Stomach (tissue), 8 donors: ENCODE measurements at regions not wholly inside any gene's neighbourhood (a gene's known extent, or its start where the extent isn't known, plus 50 kb on each side); places are given as distances from the start of the nearest gene placed in this dataset.

Experiments
- DNase-seq, 2 donors: peaks; one replicate each; pipeline versions ENCODE4 v3.0.0 to v3.0.0-alpha.2; 2013 to 2019
- H3K27ac ChIP-seq, 5 donors: fragments of 200-600 bp in 4 of 5; sonication (generic) in 4 of 5; one replicate each; pipeline ENCODE4 v1.5.1; 2013 to 2019; ENCODE audit warnings: mild to moderate bottlenecking in 1 of 5, moderate library complexity in 1 of 5
- H3K27me3 ChIP-seq, 3 donors: fragments of 200-600 bp; sonication (generic); one replicate each; pipeline ENCODE4 v1.5.1; 2017 to 2019; ENCODE audit warnings: mixed run types in 1 of 3
- H3K36me3 ChIP-seq, 4 donors: fragments of 200-600 bp; sonication (generic); 1 replicate in 3 of 4; 2 replicates in 1 of 4; pipeline ENCODE4 v1.5.1; 2016 to 2019
- H3K4me1 ChIP-seq, 4 donors: fragments of 200-600 bp; sonication (generic); one replicate each; pipeline ENCODE4 v1.5.1; 2016 to 2019
- H3K4me3 ChIP-seq, 4 donors: fragments of 200-600 bp; sonication (generic) in 3 of 4; one replicate each; pipeline ENCODE4 v1.5.1; 2016 to 2019; ENCODE audit warnings: mild to moderate bottlenecking in 1 of 4
- H3K9me3 ChIP-seq, 4 donors: fragments of 200-600 bp; sonication (generic); one replicate each; pipeline ENCODE4 v1.5.1; 2016 to 2019
- EP300 ChIP-seq: sonication (generic); formaldehyde crosslinking; IDR thresholded peaks from one replicate; pipeline ENCODE4 v1.6.1; 2017; ENCODE audit warnings: antibody characterized with exemption
- POLR2A ChIP-seq, 4 donors: fragments of 450-650 bp; IDR thresholded peaks; one replicate each; pipeline ENCODE4 v1.6.1; 2016; ENCODE audit warnings: antibody characterized with exemption in 4 of 4, control low read depth in 2 of 4, mild to moderate bottlenecking in 1 of 4, moderate library complexity in 1 of 4
- POLR2AphosphoS5 ChIP-seq, 3 donors: sonication (generic); formaldehyde crosslinking; IDR thresholded peaks; one replicate each; pipeline ENCODE4 v1.6.1; 2016; ENCODE audit warnings: antibody characterized with exemption in 3 of 3
- WGBS, 5 donors: extraction: QIAGEN DNeasy Blood & Tissue Kit in 3 of 5; methylation state at CpG; one replicate each; pipeline versions ENCODE4 v1.1.5 to v1.1.7; 2013 to 2018; 5-methylcytosine and 5-hydroxymethylcytosine counted together
- intact Hi-C: fragments of 100-400 bp; cut with DNase I; formaldehyde crosslinking; loops from one replicate; pipeline ENCODE4 v1.15.1; 2023; ENCODE audit warnings: low total_unique reads
- TF ChIP-seq, protein P1 (sequence below), 7 experiments: fragments of 450-650 bp in 4 of 7; fragments of 200-600 bp in 3 of 7; sonication (generic) in 3 of 7; IDR thresholded peaks; one replicate each; pipeline ENCODE4 v1.5.1; 2016 to 2019; ENCODE audit warnings: antibody characterized with exemption in 7 of 7, control low read depth in 2 of 7, mild to moderate bottlenecking in 1 of 7
- donor health status: healthy with polysubstance abuse.
- donor health status: Bipolar disorder and iron deficiency.
- donor health status: healthy.

DNA sequence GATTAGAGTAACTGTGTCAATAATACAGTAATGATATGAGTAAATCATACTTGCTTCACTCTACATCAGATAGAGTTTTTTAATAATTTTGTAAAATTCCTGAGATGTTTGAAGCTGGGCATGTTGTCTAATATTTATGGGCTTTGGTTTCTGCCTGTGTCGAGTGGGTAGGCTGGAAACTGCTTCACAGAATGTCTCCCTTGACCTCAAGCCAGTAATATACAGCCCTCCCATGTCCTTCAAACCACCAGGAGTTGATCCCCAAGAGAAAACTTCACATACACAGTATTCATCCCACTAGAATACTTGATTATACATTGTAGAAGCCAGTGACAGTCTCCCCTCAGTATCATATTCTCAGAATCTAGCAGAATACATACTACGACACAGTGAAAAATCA is 284.8 kb upstream of the TENM3 start:
- no peak for TF ChIP-seq POLR2A (IDR thresholded peaks at IDR 0.05)
- no peak for TF ChIP-seq EP300
- no peak for TF ChIP-seq POLR2AphosphoS5 (IDR thresholded peaks at IDR 0.05)
- TF ChIP-seq, protein P1, sequence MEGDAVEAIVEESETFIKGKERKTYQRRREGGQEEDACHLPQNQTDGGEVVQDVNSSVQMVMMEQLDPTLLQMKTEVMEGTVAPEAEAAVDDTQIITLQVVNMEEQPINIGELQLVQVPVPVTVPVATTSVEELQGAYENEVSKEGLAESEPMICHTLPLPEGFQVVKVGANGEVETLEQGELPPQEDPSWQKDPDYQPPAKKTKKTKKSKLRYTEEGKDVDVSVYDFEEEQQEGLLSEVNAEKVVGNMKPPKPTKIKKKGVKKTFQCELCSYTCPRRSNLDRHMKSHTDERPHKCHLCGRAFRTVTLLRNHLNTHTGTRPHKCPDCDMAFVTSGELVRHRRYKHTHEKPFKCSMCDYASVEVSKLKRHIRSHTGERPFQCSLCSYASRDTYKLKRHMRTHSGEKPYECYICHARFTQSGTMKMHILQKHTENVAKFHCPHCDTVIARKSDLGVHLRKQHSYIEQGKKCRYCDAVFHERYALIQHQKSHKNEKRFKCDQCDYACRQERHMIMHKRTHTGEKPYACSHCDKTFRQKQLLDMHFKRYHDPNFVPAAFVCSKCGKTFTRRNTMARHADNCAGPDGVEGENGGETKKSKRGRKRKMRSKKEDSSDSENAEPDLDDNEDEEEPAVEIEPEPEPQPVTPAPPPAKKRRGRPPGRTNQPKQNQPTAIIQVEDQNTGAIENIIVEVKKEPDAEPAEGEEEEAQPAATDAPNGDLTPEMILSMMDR (IDR thresholded peaks at IDR 0.05), result no peak
- no peaks in the 10 kb centered on the region for H3K36me3 ChIP-seq
- H3K4me3 ChIP-seq, result no peak overlapping the region
- intact Hi-C loops, result no loop called here
- H3K27ac ChIP-seq, result no peak overlapping the region
- no peaks in the 10 kb centered on the region for H3K27me3 ChIP-seq
- peaks cover 0 to 6% (median 0%) of the 10 kb centered on the region in 4 donors for H3K4me1 ChIP-seq
- WGBS, 5 donors, result 52 to 70% (median 63%) methylated on average over 2 of the region's 2 CpGs
- no peak for DNase-seq
- no peaks in the 10 kb centered on the region for H3K9me3 ChIP-seq

DNA sequence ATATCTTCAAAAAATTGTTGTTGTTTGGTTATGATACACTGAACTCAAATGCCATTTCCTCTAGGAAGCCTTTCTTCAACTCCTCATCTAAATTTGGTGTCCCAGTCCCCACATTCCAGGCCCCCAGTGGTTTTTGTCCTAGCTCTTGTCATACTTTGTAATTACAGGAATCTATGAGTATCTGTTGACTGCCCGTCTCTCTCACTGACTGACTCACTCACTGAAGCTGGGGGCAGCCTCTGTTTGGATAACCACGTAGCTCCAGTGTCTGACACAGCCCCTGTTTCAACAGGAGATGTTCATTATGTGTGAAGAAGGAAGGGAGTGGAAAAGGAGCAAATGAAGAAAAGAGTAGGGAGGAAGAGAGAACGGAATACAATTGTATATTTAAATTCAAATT is 284.1 kb upstream of the TENM3 start:
- H3K9me3 ChIP-seq, result no peaks in the 10 kb centered on the region
- WGBS, 5 donors, result 45 to 53% (median 51%) methylated on average over 3 of the region's 3 CpGs
- H3K4me3 ChIP-seq, result no peak overlapping the region
- no peak overlapping the region for H3K27ac ChIP-seq
- intact Hi-C loops, result no loop called here
- no peak for DNase-seq
- no peaks in the 10 kb centered on the region for H3K27me3 ChIP-seq
- H3K36me3 ChIP-seq, result no peaks in the 10 kb centered on the region
- no peak for TF ChIP-seq POLR2A (IDR thresholded peaks at IDR 0.05)
- TF ChIP-seq POLR2AphosphoS5 (IDR thresholded peaks at IDR 0.05), result no peak
- no peak for TF ChIP-seq EP300
- TF ChIP-seq, protein P1 (IDR thresholded peaks at IDR 0.05), result no peak
- peaks cover 0 to 6% (median 0%) of the 10 kb centered on the region in 4 donors for H3K4me1 ChIP-seq

DNA sequence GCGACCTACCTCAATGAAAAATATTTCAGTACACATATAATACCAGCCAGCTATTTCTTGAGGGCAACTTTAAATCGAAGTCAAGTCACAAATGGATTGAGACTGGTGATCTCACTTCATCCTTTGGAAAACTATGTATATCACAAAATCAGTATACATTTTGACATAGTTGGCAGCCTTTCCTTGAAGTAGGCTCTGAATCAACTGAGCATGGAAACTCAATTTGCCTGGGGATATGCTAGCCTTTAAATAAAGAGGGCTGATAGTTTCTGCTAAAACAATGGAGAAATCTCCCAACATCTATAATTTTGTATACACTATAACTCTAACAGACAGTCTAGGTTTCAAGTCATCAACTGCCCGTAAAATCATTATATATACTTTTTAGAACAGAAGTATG is 282.8 kb upstream of the TENM3 start:
- TF ChIP-seq EP300 (no peak), POLR2AphosphoS5 (IDR thresholded peaks at IDR 0.05) (no peak), POLR2A (IDR thresholded peaks at IDR 0.05) (no peak)
- TF ChIP-seq, protein P1 (IDR thresholded peaks at IDR 0.05), result no peak
- Histone ChIP-seq H3K27ac (no peak overlapping the region), H3K36me3 (no peaks in the 10 kb centered on the region), H3K4me1 (peaks cover 0 to 6% (median 0%) of the 10 kb centered on the region in 4 donors), H3K27me3 (no peaks in the 10 kb centered on the region), H3K9me3 (no peaks in the 10 kb centered on the region), H3K4me3 (no peak overlapping the region)
- WGBS, 5 donors, result 70 to 78% (median 76%) methylated on average over 3 of the region's 3 CpGs
- no peak for DNase-seq
- intact Hi-C loops, result no loop called here

DNA sequence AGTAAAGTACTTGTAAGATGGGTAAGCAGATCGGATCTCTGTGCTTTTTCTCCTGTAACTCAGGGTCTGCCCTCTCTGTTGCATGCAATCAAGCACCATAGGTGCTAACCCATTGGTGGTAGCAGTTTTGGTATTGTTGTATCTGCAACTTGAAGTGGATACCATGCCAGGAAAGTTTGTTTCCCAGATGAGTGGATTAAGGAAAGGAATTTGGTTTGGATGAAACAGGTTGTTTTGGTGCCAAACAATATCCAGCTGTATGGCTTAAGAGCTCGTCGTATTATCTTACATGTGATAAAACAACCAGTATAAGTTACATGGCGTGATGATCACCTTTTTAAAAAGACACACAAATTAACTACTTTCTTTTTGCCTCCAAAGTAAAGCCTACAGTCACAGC is 280.9 kb upstream of the TENM3 start:
- DNase-seq, result peak in 1 of 2 donors; percentile 44
- Histone ChIP-seq H3K27ac (no peak overlapping the region), H3K9me3 (no peaks in the 10 kb centered on the region), H3K36me3 (no peaks in the 10 kb centered on the region), H3K4me1 (no peaks in the 10 kb centered on the region), H3K4me3 (no peak overlapping the region), H3K27me3 (no peaks in the 10 kb centered on the region)
- intact Hi-C loops, result no loop called here
- 61 to 70% (median 64%) methylated on average over 4 of the region's 4 CpGs for WGBS, 5 donors
- TF ChIP-seq POLR2AphosphoS5 (IDR thresholded peaks at IDR 0.05) (no peak), POLR2A (IDR thresholded peaks at IDR 0.05) (no peak), EP300 (no peak)
- TF ChIP-seq, protein P1 (IDR thresholded peaks at IDR 0.05), result no peak
